Fibroblast of lung (primary cell): ENCODE measurements at regions not wholly inside any gene's neighbourhood (a gene's known extent, or its start where the extent isn't known, plus 50 kb on each side); places are given as distances from the start of the nearest gene placed in this dataset.

Source experiments
- DNase-seq, 2 donors: peaks; one replicate each; pipeline versions ENCODE4 v3.0.0 to v3.0.0-alpha.2; 2010; ENCODE audit warnings: low read depth in 2 of 2
- H2AFZ ChIP-seq: 2 replicates; pipeline ENCODE4 v1.5.1; 2012; ENCODE audit warnings: low read length, control low read depth, inconsistent platforms
- H3K27ac ChIP-seq: 2 replicates; pipeline ENCODE4 v1.5.1; 2011; ENCODE audit warnings: low read length, control low read depth; ENCODE audit not compliant: insufficient read depth
- H3K27me3 ChIP-seq: 2 replicates; pipeline ENCODE4 v1.5.1; 2011; ENCODE audit warnings: mild to moderate bottlenecking, low read length; ENCODE audit not compliant: control insufficient read depth, insufficient read depth
- H3K36me3 ChIP-seq: 2 replicates; pipeline ENCODE4 v1.5.1; 2011; ENCODE audit warnings: low read length; ENCODE audit not compliant: control insufficient read depth, insufficient read depth
- H3K4me1 ChIP-seq: 2 replicates; pipeline ENCODE4 v1.5.1; 2011; ENCODE audit warnings: low read length; ENCODE audit not compliant: control insufficient read depth, insufficient read depth; ENCODE audit errors: extremely low read depth
- H3K4me2 ChIP-seq: 2 replicates; pipeline ENCODE4 v1.5.1; 2011; ENCODE audit warnings: low read length, control low read depth; ENCODE audit not compliant: insufficient read depth; ENCODE audit errors: extremely low read depth
- H3K4me3 ChIP-seq, 4 experiments: fragments of 200-600 bp in 1 of 4; sonication (generic) in 1 of 4; replicated peaks in 1 of 4; 2 replicates each; pipeline ENCODE4 v1.5.1; 2011 to 2016; ENCODE audit warnings: low read length in 4 of 4, low read depth in 3 of 4, mild to moderate bottlenecking in 3 of 4, control low read depth in 2 of 4, inconsistent platforms in 1 of 4, mixed read lengths in 1 of 4; ENCODE audit not compliant: insufficient read depth in 1 of 4; ENCODE audit errors: control extremely low read depth in 1 of 4
- H3K79me2 ChIP-seq: 2 replicates; pipeline ENCODE4 v1.5.1; 2012; ENCODE audit warnings: mild to moderate bottlenecking, low read length, inconsistent platforms; ENCODE audit not compliant: control insufficient read depth, insufficient read depth
- H3K9ac ChIP-seq: 2 replicates; pipeline ENCODE4 v1.5.1; 2011; ENCODE audit warnings: mild to moderate bottlenecking, low read length, control low read depth; ENCODE audit not compliant: insufficient read depth
- H3K9me3 ChIP-seq: 2 replicates; pipeline ENCODE4 v1.5.1; 2012; ENCODE audit warnings: low read depth, low read length; ENCODE audit not compliant: control insufficient read depth, insufficient read depth
- H4K20me1 ChIP-seq: 2 replicates; pipeline ENCODE4 v1.5.1; 2011; ENCODE audit warnings: low read length; ENCODE audit not compliant: control insufficient read depth, insufficient read depth; ENCODE audit errors: extremely low read depth
- EZH2 ChIP-seq: IDR thresholded peaks from 2 replicates; pipeline ENCODE4 v1.5.1; 2012; ENCODE audit warnings: low read length, control low read depth, mild to moderate bottlenecking; ENCODE audit errors: missing control alignments
- TF ChIP-seq, protein P1 (sequence below), 2 donors: IDR thresholded peaks in 1 of 2; conservative IDR thresholded peaks in 1 of 2; 1 replicate in 1 of 2; 2 replicates in 1 of 2; pipeline ENCODE4 v1.5.1; 2011 to 2012; ENCODE audit warnings: low read length in 2 of 2, control low read depth in 1 of 2, inconsistent platforms in 1 of 2, low read depth in 1 of 2, mild to moderate bottlenecking in 1 of 2

DNA sequence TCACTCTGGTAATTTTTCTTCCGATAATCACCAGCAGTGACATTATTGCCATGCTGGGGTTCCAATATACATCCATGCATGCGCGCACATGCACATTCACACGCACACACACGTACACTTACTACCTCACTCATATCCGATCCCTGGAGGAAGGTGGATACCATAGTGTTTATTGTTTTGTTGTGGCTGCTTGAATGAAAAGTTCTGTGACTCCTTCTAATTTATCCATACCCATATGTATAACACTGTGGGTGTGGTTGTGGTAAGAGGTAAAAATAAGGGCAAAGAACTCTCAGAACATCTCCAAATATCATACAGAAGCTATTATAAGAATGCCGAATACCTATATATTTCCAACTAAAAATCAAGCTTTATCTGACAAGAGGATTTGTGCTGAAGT is 407.8 kb upstream of the PODXL start:
- TF ChIP-seq EZH2 = no peak
- TF ChIP-seq, protein P1, sequence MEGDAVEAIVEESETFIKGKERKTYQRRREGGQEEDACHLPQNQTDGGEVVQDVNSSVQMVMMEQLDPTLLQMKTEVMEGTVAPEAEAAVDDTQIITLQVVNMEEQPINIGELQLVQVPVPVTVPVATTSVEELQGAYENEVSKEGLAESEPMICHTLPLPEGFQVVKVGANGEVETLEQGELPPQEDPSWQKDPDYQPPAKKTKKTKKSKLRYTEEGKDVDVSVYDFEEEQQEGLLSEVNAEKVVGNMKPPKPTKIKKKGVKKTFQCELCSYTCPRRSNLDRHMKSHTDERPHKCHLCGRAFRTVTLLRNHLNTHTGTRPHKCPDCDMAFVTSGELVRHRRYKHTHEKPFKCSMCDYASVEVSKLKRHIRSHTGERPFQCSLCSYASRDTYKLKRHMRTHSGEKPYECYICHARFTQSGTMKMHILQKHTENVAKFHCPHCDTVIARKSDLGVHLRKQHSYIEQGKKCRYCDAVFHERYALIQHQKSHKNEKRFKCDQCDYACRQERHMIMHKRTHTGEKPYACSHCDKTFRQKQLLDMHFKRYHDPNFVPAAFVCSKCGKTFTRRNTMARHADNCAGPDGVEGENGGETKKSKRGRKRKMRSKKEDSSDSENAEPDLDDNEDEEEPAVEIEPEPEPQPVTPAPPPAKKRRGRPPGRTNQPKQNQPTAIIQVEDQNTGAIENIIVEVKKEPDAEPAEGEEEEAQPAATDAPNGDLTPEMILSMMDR (conservative IDR thresholded peaks at IDR 0.05 in 1 of 2, IDR thresholded peaks at IDR 0.05 in 1 of 2; ENCODE audit: low read depth in 1 of 2, low read length in 2 of 2) = no peak
- Histone ChIP-seq H3K9ac (no peak overlapping the region), H3K27ac (no peak overlapping the region), H4K20me1 (no peaks in the 10 kb centered on the region), H3K4me2 (no peak overlapping the region), H3K36me3 (no peaks in the 10 kb centered on the region), H3K4me3 (no peak overlapping the region), H3K9me3 (no peaks in the 10 kb centered on the region), H2AFZ (no peak overlapping the region), H3K4me1 (no peaks in the 10 kb centered on the region), H3K27me3 (no peaks in the 10 kb centered on the region), H3K79me2 (no peaks in the 10 kb centered on the region)
- no peak for DNase-seq

DNA sequence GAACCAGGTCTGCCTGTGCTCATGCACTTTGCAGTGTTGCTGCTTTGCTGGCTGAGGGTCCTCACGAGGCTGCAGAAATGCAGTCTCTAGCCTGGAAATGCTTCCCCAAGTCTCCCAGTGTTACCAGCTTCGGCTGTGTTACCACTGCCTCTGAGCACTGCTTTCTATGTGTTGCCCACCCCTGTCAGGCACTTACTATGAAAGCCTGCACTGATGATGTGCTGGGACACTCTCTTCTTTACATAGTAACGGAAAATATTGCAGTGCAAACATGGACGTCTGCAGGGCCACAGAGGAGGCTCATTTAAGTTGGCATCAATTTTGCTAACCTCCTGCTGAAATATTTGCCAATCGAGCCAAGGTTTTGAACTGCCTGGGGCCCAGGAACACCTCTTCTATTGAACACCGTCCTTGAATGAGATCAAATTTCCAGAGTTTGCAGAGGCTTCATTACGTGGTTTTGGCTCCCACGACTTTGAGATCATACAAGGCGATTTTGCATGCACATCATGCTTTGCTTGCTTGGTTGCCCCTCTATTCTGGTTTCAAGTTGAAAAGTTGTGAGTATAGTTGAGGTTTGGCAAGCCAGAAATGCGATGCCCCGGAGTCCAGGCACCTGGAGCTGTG is 404.7 kb upstream of the PODXL start:
- Histone ChIP-seq H3K79me2 (no peaks in the 10 kb centered on the region), H3K36me3 (no peaks in the 10 kb centered on the region), H3K4me2 (no peak overlapping the region), H2AFZ (no peak overlapping the region), H3K9ac (no peak overlapping the region), H3K9me3 (no peaks in the 10 kb centered on the region), H3K27me3 (no peaks in the 10 kb centered on the region), H3K4me1 (no peaks in the 10 kb centered on the region), H3K4me3 (no peak overlapping the region), H3K27ac (no peak overlapping the region), H4K20me1 (no peaks in the 10 kb centered on the region)
- no peak for TF ChIP-seq EZH2
- TF ChIP-seq, protein P1 (conservative IDR thresholded peaks at IDR 0.05 in 1 of 2, IDR thresholded peaks at IDR 0.05 in 1 of 2; ENCODE audit: low read depth in 1 of 2, low read length in 2 of 2) = no peak
- no peak for DNase-seq

DNA sequence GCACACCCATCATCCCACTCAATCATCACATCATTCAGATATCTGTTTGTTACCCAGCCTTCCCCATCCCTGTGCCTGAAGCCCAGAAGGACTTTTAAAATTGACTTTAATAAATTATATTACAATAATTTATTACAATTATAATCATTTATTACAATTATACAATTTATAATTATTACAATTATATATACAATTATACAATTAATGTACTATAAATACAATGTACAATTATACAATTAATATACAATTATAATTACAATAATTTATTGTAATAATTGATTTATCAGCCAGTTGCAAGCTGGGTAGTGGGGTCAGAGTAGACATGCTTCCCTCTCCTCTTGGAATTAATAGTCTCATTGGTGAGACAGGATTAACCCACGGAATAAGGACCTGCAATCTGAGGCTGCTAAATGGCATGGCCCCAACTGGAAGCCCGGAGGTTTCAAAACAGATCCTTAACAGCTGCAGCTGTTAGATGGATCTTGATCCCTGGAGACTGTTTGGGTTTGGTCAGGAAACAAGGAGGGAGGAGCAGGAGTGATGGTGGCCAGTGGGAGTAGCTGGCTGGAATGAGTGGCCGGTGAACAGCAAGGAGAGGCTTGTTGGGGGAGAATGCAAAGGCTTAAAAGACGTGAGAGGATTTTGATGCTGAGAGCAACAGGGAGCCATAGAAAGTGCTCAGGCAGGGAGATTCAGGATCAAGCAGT is 402.8 kb upstream of the PODXL start:
- H3K9ac ChIP-seq = no peak overlapping the region
- no peaks in the 10 kb centered on the region for H4K20me1 ChIP-seq
- no peak overlapping the region for H2AFZ ChIP-seq
- TF ChIP-seq, protein P1 (conservative IDR thresholded peaks at IDR 0.05 in 1 of 2, IDR thresholded peaks at IDR 0.05 in 1 of 2; ENCODE audit: low read depth in 1 of 2, low read length in 2 of 2) = no peak
- TF ChIP-seq EZH2 = no peak
- no peaks in the 10 kb centered on the region for H3K36me3 ChIP-seq
- no peak overlapping the region for H3K4me3 ChIP-seq
- no peak overlapping the region for H3K4me2 ChIP-seq
- DNase-seq = no peak
- H3K27ac ChIP-seq = no peak overlapping the region
- no peaks in the 10 kb centered on the region for H3K27me3 ChIP-seq
- no peaks in the 10 kb centered on the region for H3K79me2 ChIP-seq
- H3K9me3 ChIP-seq = no peaks in the 10 kb centered on the region
- H3K4me1 ChIP-seq = no peaks in the 10 kb centered on the region
